ENCODE measurements at regions not wholly inside any gene's neighbourhood (a gene's known extent, or its start where the extent isn't known, plus 50 kb on each side); places are given as distances from the start of the nearest gene placed in this dataset.
"Not testable (repeated sequence)": the region's sequence is repeated elsewhere in the genome, so short reads cannot be mapped to it uniquely, and the experiment has no call there.

DNA sequence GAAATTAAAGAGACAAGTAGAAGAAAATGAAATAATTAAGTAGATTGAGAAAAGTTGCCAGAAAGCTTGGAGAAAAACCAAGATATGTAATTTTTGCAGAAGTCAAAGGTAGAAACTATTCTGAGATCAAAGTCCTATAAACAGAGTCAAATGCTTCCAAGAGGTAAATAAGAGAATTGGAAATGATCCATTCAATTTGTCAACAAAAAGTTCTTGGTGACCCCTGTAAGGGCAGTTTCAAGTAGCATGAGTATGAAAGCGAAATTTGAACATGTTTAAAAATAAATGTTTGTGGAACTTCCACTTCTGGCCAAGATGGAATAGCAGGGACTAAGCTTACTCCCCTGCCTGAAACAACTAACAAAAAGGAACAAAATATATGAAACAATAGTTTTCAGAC is 562.0 kb downstream of the SMARCA1 start:
- Histone ChIP-seq H3K27ac (no peak overlapping the region), H3K4me3 (no peak overlapping the region), H3K9me3 (ENCODE audit: low read depth, low read length) (no peaks in the 10 kb centered on the region), H3K36me3 (ENCODE audit: insufficient read depth, low read length) (no peaks in the 10 kb centered on the region), H3K9ac (ENCODE audit: insufficient read length) (no peak overlapping the region)
- TF ChIP-seq POLR2AphosphoS5 (IDR thresholded peaks at IDR 0.05; ENCODE audit: borderline replicate concordance, low read depth, low read length) (no peak), FOXP2 (optimal IDR thresholded peaks at IDR 0.05; ENCODE audit: control extremely low read depth, extremely low read length, insufficient read depth) (no peak), EZH2 (IDR thresholded peaks at IDR 0.05) (no peak)
- DNase-seq (ENCODE audit: low read depth, low spot score), result no peak

DNA sequence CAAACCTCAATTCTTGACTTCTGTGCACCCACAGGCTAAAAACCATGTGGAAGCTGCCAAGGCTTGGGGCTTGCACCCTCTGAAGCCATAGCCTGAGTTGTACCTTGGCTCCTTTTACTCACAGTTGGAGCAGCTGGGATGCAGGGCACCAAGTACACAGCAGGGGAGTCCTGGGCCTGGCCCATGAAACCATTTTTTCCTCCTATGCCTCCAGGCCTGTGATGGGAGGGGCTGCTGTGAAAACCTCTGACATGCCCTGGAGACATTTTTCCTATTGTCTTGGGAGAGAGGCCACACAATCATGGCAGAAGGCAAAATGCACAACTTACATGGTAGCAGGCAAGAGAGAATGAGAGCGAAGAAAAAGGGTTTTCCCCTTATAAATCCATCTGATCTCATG is 568.6 kb downstream of the SMARCA1 start:
- H3K27ac ChIP-seq; H3K9ac ChIP-seq (ENCODE audit: insufficient read length); H3K4me3 ChIP-seq; DNase-seq (ENCODE audit: low read depth, low spot score); H3K36me3 ChIP-seq (ENCODE audit: insufficient read depth, low read length); H3K9me3 ChIP-seq (ENCODE audit: low read depth, low read length): not testable (repeated sequence)

DNA sequence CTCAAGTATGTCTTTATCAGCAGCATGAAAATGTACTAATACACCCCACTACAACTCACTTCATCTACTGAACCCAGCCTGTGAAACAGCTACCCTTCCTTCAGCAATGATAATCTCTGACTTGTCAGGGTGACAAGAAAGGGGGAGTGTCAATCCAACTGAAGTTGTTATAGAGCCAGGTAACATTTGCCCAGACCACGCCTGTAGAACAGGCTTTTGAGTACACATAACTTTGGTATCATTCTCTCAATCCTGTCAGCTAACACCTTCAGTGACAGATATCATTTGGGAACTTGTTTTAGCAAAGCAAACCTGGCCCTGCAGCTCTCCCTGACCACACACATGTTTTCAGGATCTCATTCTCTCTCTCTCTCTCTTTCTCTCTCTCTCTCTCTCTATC is 592.2 kb downstream of the SMARCA1 start:
- TF ChIP-seq EZH2 (IDR thresholded peaks at IDR 0.05) (no peak), POLR2AphosphoS5 (IDR thresholded peaks at IDR 0.05; ENCODE audit: borderline replicate concordance, low read depth, low read length) (no peak), FOXP2 (optimal IDR thresholded peaks at IDR 0.05; ENCODE audit: control extremely low read depth, extremely low read length, insufficient read depth) (no peak)
- Histone ChIP-seq H3K4me3 (no peak overlapping the region), H3K36me3 (ENCODE audit: insufficient read depth, low read length) (no peaks in the 10 kb centered on the region), H3K9ac (ENCODE audit: insufficient read length) (no peak overlapping the region), H3K9me3 (ENCODE audit: low read depth, low read length) (no peaks in the 10 kb centered on the region), H3K27ac (no peak overlapping the region)
- DNase-seq (ENCODE audit: low read depth, low spot score), result no peak

DNA sequence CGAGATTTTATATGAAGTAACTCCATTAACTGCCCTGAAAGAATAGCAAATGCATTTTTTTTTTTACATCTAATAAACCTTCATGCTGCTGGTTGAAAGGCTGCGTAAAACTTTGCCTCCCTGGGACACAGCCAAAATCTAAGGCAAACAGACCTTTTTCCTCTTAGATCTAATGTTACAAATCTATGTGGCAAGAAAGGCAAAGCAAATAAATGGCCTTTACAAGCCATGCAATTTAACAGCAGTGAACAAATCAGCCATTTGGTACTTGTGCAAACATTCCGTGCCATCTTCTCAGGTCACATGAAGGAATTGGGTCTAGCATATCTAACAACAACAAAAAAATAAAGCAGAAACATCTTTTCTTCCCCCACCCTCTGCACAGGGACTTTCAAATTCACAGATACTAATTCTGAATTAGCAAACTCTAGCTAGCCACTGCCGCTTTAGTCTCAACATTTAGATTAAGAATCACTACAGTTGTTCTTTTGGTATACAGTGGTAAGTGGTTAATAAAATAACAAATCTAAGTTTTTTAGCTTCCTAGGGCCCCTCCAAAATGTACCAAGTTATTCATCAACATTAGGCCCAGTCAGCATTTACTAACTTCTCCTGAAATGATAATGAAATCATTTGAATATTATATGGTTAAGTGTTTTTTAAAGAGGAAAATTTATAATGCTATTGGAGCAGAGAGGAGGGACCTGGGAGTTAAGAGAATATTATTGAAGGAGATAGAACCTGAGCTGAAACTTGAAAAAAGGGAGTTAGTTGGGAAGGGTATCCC is 593.8 kb downstream of the SMARCA1 start:
- no peak overlapping the region; the same call in 1 of the 2 replicates for H3K27ac ChIP-seq
- no peak overlapping the region for H3K9ac ChIP-seq (ENCODE audit: insufficient read length)
- TF ChIP-seq FOXP2 (optimal IDR thresholded peaks at IDR 0.05; ENCODE audit: control extremely low read depth, extremely low read length, insufficient read depth) (no peak), EZH2 (IDR thresholded peaks at IDR 0.05) (no peak), POLR2AphosphoS5 (IDR thresholded peaks at IDR 0.05; ENCODE audit: borderline replicate concordance, low read depth, low read length) (no peak)
- no peak overlapping the region for H3K4me3 ChIP-seq
- no peaks in the 10 kb centered on the region for H3K36me3 ChIP-seq (ENCODE audit: insufficient read depth, low read length)
- DNase-seq (ENCODE audit: low read depth, low spot score), result no peak
- H3K9me3 ChIP-seq (ENCODE audit: low read depth, low read length), result no peaks in the 10 kb centered on the region

DNA sequence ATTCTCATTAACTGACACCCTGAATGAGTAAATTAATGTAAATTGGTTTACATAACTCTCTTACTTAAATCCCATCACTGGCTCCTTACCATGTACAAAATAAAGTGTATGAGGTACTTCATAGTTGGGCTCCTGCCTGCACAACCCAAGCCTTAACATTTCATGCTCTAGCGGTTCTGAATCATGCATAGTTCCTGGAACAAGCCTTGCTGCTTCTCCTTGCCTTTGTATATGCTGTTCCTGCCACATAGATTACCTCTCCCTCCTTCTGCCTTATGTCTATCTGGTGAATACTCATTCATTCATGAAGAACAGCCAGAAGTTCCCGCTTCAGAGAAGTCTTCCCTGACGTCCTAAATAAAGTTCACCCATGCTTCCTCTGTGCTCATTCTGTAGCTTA is 594.7 kb downstream of the SMARCA1 start:
- DNase-seq (ENCODE audit: low read depth, low spot score), result no peak
- TF ChIP-seq FOXP2 (optimal IDR thresholded peaks at IDR 0.05; ENCODE audit: control extremely low read depth, extremely low read length, insufficient read depth), result no peak
- TF ChIP-seq EZH2 (IDR thresholded peaks at IDR 0.05), result no peak
- no peak for TF ChIP-seq POLR2AphosphoS5 (IDR thresholded peaks at IDR 0.05; ENCODE audit: borderline replicate concordance, low read depth, low read length)
- H3K27ac ChIP-seq, result no peak overlapping the region; the same call in 1 of the 2 replicates
- no peaks in the 10 kb centered on the region for H3K36me3 ChIP-seq (ENCODE audit: insufficient read depth, low read length)
- no peak overlapping the region for H3K9ac ChIP-seq (ENCODE audit: insufficient read length)
- H3K9me3 ChIP-seq (ENCODE audit: low read depth, low read length), result no peaks in the 10 kb centered on the region
- H3K4me3 ChIP-seq, result no peak overlapping the region

DNA sequence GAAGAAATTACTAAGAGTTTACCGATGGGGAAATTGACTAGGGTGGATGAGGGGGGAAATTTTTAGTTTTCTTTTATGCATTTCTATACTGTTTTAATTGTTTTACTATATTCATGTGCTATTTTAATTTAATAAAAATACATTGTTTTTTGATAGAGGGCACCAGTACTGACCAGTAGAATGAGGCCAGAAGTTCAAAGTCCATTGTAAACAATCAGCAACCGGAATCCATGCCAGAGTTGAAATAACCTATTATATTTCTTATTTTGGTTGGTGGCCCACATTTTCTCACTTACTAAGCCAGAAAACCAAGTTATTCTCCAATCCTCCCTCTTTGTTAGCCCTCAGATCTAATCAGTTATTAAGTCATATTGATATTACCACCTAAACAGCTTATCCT is 595.9 kb downstream of the SMARCA1 start:
- TF ChIP-seq EZH2 (IDR thresholded peaks at IDR 0.05) (no peak), POLR2AphosphoS5 (IDR thresholded peaks at IDR 0.05; ENCODE audit: borderline replicate concordance, low read depth, low read length) (no peak), FOXP2 (optimal IDR thresholded peaks at IDR 0.05; ENCODE audit: control extremely low read depth, extremely low read length, insufficient read depth) (no peak)
- Histone ChIP-seq H3K9me3 (ENCODE audit: low read depth, low read length) (no peaks in the 10 kb centered on the region), H3K4me3 (no peak overlapping the region), H3K36me3 (ENCODE audit: insufficient read depth, low read length) (no peaks in the 10 kb centered on the region), H3K9ac (ENCODE audit: insufficient read length) (no peak overlapping the region), H3K27ac (no peak overlapping the region)
- DNase-seq (ENCODE audit: low read depth, low spot score), result no peak

DNA sequence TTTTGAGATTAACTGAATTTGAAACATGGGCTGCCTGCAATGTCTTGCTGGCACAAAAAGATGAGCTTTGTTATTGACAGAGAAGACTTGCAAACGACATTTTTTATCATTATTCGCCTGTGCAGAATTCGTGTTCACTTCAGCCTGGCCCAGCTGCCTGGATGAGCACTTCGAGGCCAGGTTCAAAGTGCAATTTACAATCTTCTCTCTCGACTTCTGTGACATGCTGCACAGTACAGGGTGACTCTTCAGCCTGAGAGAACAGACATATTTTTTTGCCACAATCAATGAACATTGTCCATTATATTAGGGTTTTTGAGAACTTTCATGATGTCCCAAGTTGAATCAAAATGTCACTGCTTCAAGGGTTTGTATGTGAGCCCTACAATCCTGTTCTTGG is 616.5 kb downstream of the SMARCA1 start:
- DNase-seq (ENCODE audit: low read depth, low spot score), result no peak
- H3K9ac ChIP-seq (ENCODE audit: insufficient read length), result no peak overlapping the region
- no peak for TF ChIP-seq EZH2 (IDR thresholded peaks at IDR 0.05)
- no peak for TF ChIP-seq FOXP2 (optimal IDR thresholded peaks at IDR 0.05; ENCODE audit: control extremely low read depth, extremely low read length, insufficient read depth)
- TF ChIP-seq POLR2AphosphoS5 (IDR thresholded peaks at IDR 0.05; ENCODE audit: borderline replicate concordance, low read depth, low read length), result no peak
- no peaks in the 10 kb centered on the region for H3K9me3 ChIP-seq (ENCODE audit: low read depth, low read length)
- no peaks in the 10 kb centered on the region for H3K36me3 ChIP-seq (ENCODE audit: insufficient read depth, low read length)
- H3K27ac ChIP-seq, result no peak overlapping the region
- no peak overlapping the region for H3K4me3 ChIP-seq

DNA sequence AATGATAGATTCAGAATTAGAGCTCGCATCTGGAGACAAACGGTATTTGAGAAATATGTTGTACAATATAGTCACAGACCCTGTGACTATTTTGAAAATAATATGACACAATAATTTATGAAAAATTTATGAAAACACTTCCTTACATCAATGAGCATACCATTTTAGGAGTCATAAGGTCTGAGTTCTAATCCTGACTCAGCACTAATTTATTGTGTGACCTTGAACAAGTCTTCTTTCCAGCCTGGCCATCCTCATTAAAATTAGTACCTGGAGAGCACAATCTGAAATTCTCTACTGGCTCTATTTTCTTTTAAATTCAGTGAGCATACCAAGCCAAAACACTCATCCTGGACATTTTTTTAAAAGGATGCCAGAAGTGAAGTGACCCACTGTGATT is 622.3 kb downstream of the SMARCA1 start:
- DNase-seq (ENCODE audit: low read depth, low spot score), result no peak
- no peaks in the 10 kb centered on the region for H3K9me3 ChIP-seq (ENCODE audit: low read depth, low read length)
- no peak overlapping the region for H3K4me3 ChIP-seq
- H3K36me3 ChIP-seq (ENCODE audit: insufficient read depth, low read length), result no peaks in the 10 kb centered on the region
- TF ChIP-seq FOXP2 (optimal IDR thresholded peaks at IDR 0.05; ENCODE audit: control extremely low read depth, extremely low read length, insufficient read depth) (no peak), EZH2 (IDR thresholded peaks at IDR 0.05) (no peak), POLR2AphosphoS5 (IDR thresholded peaks at IDR 0.05; ENCODE audit: borderline replicate concordance, low read depth, low read length) (no peak)
- no peak overlapping the region for H3K9ac ChIP-seq (ENCODE audit: insufficient read length)
- no peak overlapping the region for H3K27ac ChIP-seq

DNA sequence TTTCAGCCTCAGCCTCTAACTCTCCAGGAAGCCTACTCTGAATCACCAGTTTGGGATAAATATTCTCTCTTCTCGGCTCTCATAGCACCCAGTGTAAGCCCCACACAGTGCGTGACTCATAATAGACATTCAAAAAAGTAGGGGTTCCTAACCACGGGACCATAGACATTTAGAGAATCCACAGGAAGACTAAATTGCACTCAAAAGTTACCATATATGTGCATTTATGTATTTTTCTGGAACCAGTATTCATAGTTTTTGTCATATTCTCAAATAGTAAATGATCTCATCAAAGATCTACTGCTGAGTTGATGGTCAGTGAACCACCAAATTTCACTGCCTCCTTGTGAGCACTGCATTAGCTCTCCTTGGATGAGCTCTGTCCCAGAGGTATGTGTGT is 625.7 kb downstream of the SMARCA1 start:
- no peaks in the 10 kb centered on the region for H3K9me3 ChIP-seq (ENCODE audit: low read depth, low read length)
- no peak for TF ChIP-seq FOXP2 (optimal IDR thresholded peaks at IDR 0.05; ENCODE audit: control extremely low read depth, extremely low read length, insufficient read depth)
- TF ChIP-seq EZH2 (IDR thresholded peaks at IDR 0.05), result no peak
- TF ChIP-seq POLR2AphosphoS5 (IDR thresholded peaks at IDR 0.05; ENCODE audit: borderline replicate concordance, low read depth, low read length), result no peak

More for the DNA sequence above, 625.7 kb downstream of the SMARCA1 start:
- Histone ChIP-seq H3K27ac (no peak overlapping the region), H3K36me3 (ENCODE audit: insufficient read depth, low read length) (no peaks in the 10 kb centered on the region), H3K4me3 (no peak overlapping the region), H3K9ac (ENCODE audit: insufficient read length) (no peak overlapping the region)
- DNase-seq (ENCODE audit: low read depth, low spot score), result no peak

Data from SK-N-MC (cell line).